Natural killer cell treated with Interleukin-12 subunit alpha and Interleukin-12 subunit beta and Interleukin-15 and Interleukin-18, amount 100 ng/mL, for 72 hours (primary cell): ENCODE measurements at regions not wholly inside any gene's neighbourhood (a gene's known extent, or its start where the extent isn't known, plus 50 kb on each side); places are given as distances from the start of the nearest gene placed in this dataset.

Experiments used
- ATAC-seq, 2 donors: fragments of 150-1000 bp; cut with Tn5 transposase in 1 of 2; sonication (Bioruptor Pico), chemical (Tn5 transposase) in 1 of 2; 2 replicates each; pipeline ENCODE4 v1.10.0; 2021
- DNase-seq: peaks from one replicate; pipeline ENCODE4 v3.0.0; 2022; ENCODE audit warnings: low spot score
- H3K27ac Mint-ChIP-seq, 2 donors: 1 replicate in 1 of 2; 2 replicates in 1 of 2; pipeline ENCODE4 v1.8.0; 2022; ENCODE audit warnings: mixed read lengths in 2 of 2, mild to moderate bottlenecking in 1 of 2, moderate library complexity in 1 of 2
- H3K27me3 Mint-ChIP-seq, 2 donors: 1 replicate in 1 of 2; 2 replicates in 1 of 2; pipeline ENCODE4 v1.8.0; 2022; ENCODE audit warnings: mixed read lengths in 2 of 2
- H3K36me3 Mint-ChIP-seq: one replicate; pipeline ENCODE4 v1.8.0; 2022; ENCODE audit warnings: mixed read lengths
- H3K4me1 Mint-ChIP-seq, 2 donors: 1 replicate in 1 of 2; 2 replicates in 1 of 2; pipeline ENCODE4 v1.8.0; 2022; ENCODE audit warnings: low read depth in 2 of 2, mixed read lengths in 2 of 2, mild to moderate bottlenecking in 1 of 2
- H3K4me3 Mint-ChIP-seq: one replicate; pipeline ENCODE4 v1.8.0; 2022; ENCODE audit warnings: mixed read lengths
- H3K9me3 Mint-ChIP-seq: 2 replicates; pipeline ENCODE4 v1.8.0; 2022; ENCODE audit warnings: mixed read lengths

GRCh38 chr1:10861822-10862221 lies 65.4 kb upstream of the CASZ1 start:
- Mint-ChIP-seq H3K4me3 (no peak overlapping the region), H3K9me3 (no peaks in the 10 kb centered on the region), H3K36me3 (no peaks in the 10 kb centered on the region), H3K27me3 (peaks cover 30 to 35% of the 10 kb centered on the region in 2 donors), H3K27ac (no peak overlapping the region), H3K4me1 (peaks cover 0 to 4% of the 10 kb centered on the region in 2 donors)
- ATAC-seq (peak in 1 of 2 donors; percentile 8), DNase-seq (no peak)

GRCh38 chr1:10862743-10863335 lies 66.4 kb upstream of the CASZ1 start:
- H3K4me3 Mint-ChIP-seq, result no peak overlapping the region
- no peaks in the 10 kb centered on the region for H3K9me3 Mint-ChIP-seq
- no peak for ATAC-seq
- DNase-seq, result no peak
- peaks cover 6 to 9% of the 10 kb centered on the region in 2 donors for H3K4me1 Mint-ChIP-seq
- peaks cover 36 to 40% of the 10 kb centered on the region in 2 donors for H3K27me3 Mint-ChIP-seq
- no peaks in the 10 kb centered on the region for H3K36me3 Mint-ChIP-seq
- H3K27ac Mint-ChIP-seq, result no peak overlapping the region

- peaks cover 37 to 43% of the 10 kb centered on the region in 2 donors for H3K27me3 Mint-ChIP-seq
- H3K27ac Mint-ChIP-seq, result no peak overlapping the region
- H3K9me3 Mint-ChIP-seq, result no peaks in the 10 kb centered on the region
- H3K4me1 Mint-ChIP-seq, result peaks cover 6 to 10% of the 10 kb centered on the region in 2 donors
- DNase-seq (no peak), ATAC-seq (no peak)
- H3K36me3 Mint-ChIP-seq, result no peaks in the 10 kb centered on the region
- no peak overlapping the region for H3K4me3 Mint-ChIP-seq
Measured at GRCh38 chr1:10863886-10864285, 67.4 kb upstream of the CASZ1 start.

- no peak overlapping the region for H3K4me3 Mint-ChIP-seq
- H3K27ac Mint-ChIP-seq, result no peak overlapping the region
- H3K9me3 Mint-ChIP-seq, result no peaks in the 10 kb centered on the region
- H3K27me3 Mint-ChIP-seq, result peaks cover 37 to 43% of the 10 kb centered on the region in 2 donors
- peaks cover 6 to 10% of the 10 kb centered on the region in 2 donors for H3K4me1 Mint-ChIP-seq
- no peak for ATAC-seq
- no peaks in the 10 kb centered on the region for H3K36me3 Mint-ChIP-seq
- no peak for DNase-seq
Measured at GRCh38 chr1:10864776-10865175, 68.3 kb upstream of the CASZ1 start.

- peaks cover 6 to 10% of the 10 kb centered on the region in 2 donors for H3K4me1 Mint-ChIP-seq
- no peak overlapping the region for H3K4me3 Mint-ChIP-seq
- H3K9me3 Mint-ChIP-seq, result no peaks in the 10 kb centered on the region
- ATAC-seq (no peak), DNase-seq (no peak)
- no peaks in the 10 kb centered on the region for H3K36me3 Mint-ChIP-seq
- H3K27ac Mint-ChIP-seq, result no peak overlapping the region
- peaks cover 42% of the 10 kb centered on the region in 2 donors for H3K27me3 Mint-ChIP-seq
Measured at GRCh38 chr1:10865518-10866320, 69.3 kb upstream of the CASZ1 start.

- peaks cover 6 to 10% of the 10 kb centered on the region in 2 donors for H3K4me1 Mint-ChIP-seq
- peak overlapping the region; percentile 36 for H3K4me3 Mint-ChIP-seq
- H3K27me3 Mint-ChIP-seq, result peaks cover 44 to 46% of the 10 kb centered on the region in 2 donors
- DNase-seq (no peak), ATAC-seq (peak in 1 of 2 donors; percentile 59)
- H3K9me3 Mint-ChIP-seq, result no peaks in the 10 kb centered on the region
- no peak overlapping the region for H3K27ac Mint-ChIP-seq
- no peaks in the 10 kb centered on the region for H3K36me3 Mint-ChIP-seq
Measured at GRCh38 chr1:10866321-10867093, 70.1 kb upstream of the CASZ1 start.

- peaks cover 44 to 46% of the 10 kb centered on the region in 2 donors for H3K27me3 Mint-ChIP-seq
- no peaks in the 10 kb centered on the region for H3K36me3 Mint-ChIP-seq
- H3K4me1 Mint-ChIP-seq, result peaks cover 6 to 10% of the 10 kb centered on the region in 2 donors
- peak overlapping the region; percentile 17 for H3K4me3 Mint-ChIP-seq
- ATAC-seq (peak; percentile 84 to 89), DNase-seq (peak; percentile 67)
- H3K27ac Mint-ChIP-seq, result no peak overlapping the region
- H3K9me3 Mint-ChIP-seq, result no peaks in the 10 kb centered on the region
Measured at GRCh38 chr1:10867138-10867721, 70.8 kb upstream of the CASZ1 start.

- peak overlapping the region; percentile 17 for H3K4me3 Mint-ChIP-seq
Measured at GRCh38 chr1:10867914-10868598, 71.6 kb upstream of the CASZ1 start.

GRCh38 chr1:10868599-10868965 lies 72.1 kb upstream of the CASZ1 start:
- H3K4me1 Mint-ChIP-seq, result peaks cover 6 to 10% of the 10 kb centered on the region in 2 donors
- ATAC-seq (no peak), DNase-seq (no peak)
- H3K9me3 Mint-ChIP-seq, result no peaks in the 10 kb centered on the region
- no peak overlapping the region for H3K4me3 Mint-ChIP-seq
- no peak overlapping the region for H3K27ac Mint-ChIP-seq
- peaks cover 37 to 42% of the 10 kb centered on the region in 2 donors for H3K27me3 Mint-ChIP-seq
- H3K36me3 Mint-ChIP-seq, result no peaks in the 10 kb centered on the region

More at GRCh38 chr1:10867914-10868598, 71.6 kb upstream of the CASZ1 start:
- no peak for DNase-seq
- Mint-ChIP-seq H3K27me3 (peaks cover 42 to 46% of the 10 kb centered on the region in 2 donors), H3K36me3 (no peaks in the 10 kb centered on the region), H3K9me3 (no peaks in the 10 kb centered on the region), H3K27ac (no peak overlapping the region), H3K4me1 (peaks cover 6 to 10% of the 10 kb centered on the region in 2 donors)
- no peak for ATAC-seq

GRCh38 chr1:10869933-10870332 lies 73.5 kb upstream of the CASZ1 start:
- ATAC-seq, result no peak

GRCh38 chr1:10870493-10871096 lies 74.1 kb upstream of the CASZ1 start:
- Mint-ChIP-seq H3K4me3 (no peak overlapping the region), H3K4me1 (peaks cover 6 to 10% of the 10 kb centered on the region in 2 donors), H3K9me3 (no peaks in the 10 kb centered on the region), H3K27ac (no peak overlapping the region), H3K27me3 (peaks cover 20 to 21% of the 10 kb centered on the region in 2 donors), H3K36me3 (no peaks in the 10 kb centered on the region)
- DNase-seq, result no peak
- ATAC-seq, result no peak

More at GRCh38 chr1:10869933-10870332, 73.5 kb upstream of the CASZ1 start:
- no peak for DNase-seq
- Mint-ChIP-seq H3K27me3 (peaks cover 26 to 28% of the 10 kb centered on the region in 2 donors), H3K4me3 (no peak overlapping the region), H3K27ac (no peak overlapping the region), H3K9me3 (no peaks in the 10 kb centered on the region), H3K36me3 (no peaks in the 10 kb centered on the region), H3K4me1 (peaks cover 6 to 10% of the 10 kb centered on the region in 2 donors)

GRCh38 chr1:10873189-10873588 lies 76.7 kb upstream of the CASZ1 start:
- Mint-ChIP-seq H3K36me3 (no peaks in the 10 kb centered on the region), H3K4me3 (no peak overlapping the region), H3K4me1 (no peaks in the 10 kb centered on the region), H3K27ac (no peak overlapping the region), H3K27me3 (peaks cover 9 to 10% of the 10 kb centered on the region in 2 donors), H3K9me3 (no peaks in the 10 kb centered on the region)
- DNase-seq, result no peak
- ATAC-seq, result no peak

- Mint-ChIP-seq H3K27me3 (peaks cover 7 to 9% of the 10 kb centered on the region in 2 donors), H3K4me3 (no peak overlapping the region), H3K27ac (no peak overlapping the region), H3K9me3 (no peaks in the 10 kb centered on the region), H3K36me3 (no peaks in the 10 kb centered on the region), H3K4me1 (no peaks in the 10 kb centered on the region)
- DNase-seq, result no peak
- no peak for ATAC-seq
Measured at GRCh38 chr1:10874351-10874750, 77.9 kb upstream of the CASZ1 start.
